Thyroid gland (tissue), 4 donors: ENCODE measurements at regions not wholly inside any gene's neighbourhood (a gene's known extent, or its start where the extent isn't known, plus 50 kb on each side); places are given as distances from the start of the nearest gene placed in this dataset.
"Not testable (repeated sequence)": the region's sequence is repeated elsewhere in the genome, so short reads cannot be mapped to it uniquely, and the experiment has no call there.

ENCODE experiments used
- DNase-seq, 2 donors: peaks; one replicate each; pipeline ENCODE4 v3.0.0-alpha.2; 2019
- H3K27ac ChIP-seq, 3 donors: fragments of 200-600 bp; sonication (generic); 1 replicate in 2 of 3; 2 replicates in 1 of 3; pipeline ENCODE4 v1.5.1; 2016 to 2019; ENCODE audit warnings: mild to moderate bottlenecking in 1 of 3, moderate library complexity in 1 of 3
- H3K27me3 ChIP-seq: fragments of 200-600 bp; sonication (generic); one replicate; pipeline ENCODE4 v1.5.1; 2019
- H3K36me3 ChIP-seq, 2 donors: fragments of 200-600 bp; sonication (generic); one replicate each; pipeline ENCODE4 v1.5.1; 2016 to 2019
- H3K4me1 ChIP-seq, 2 donors: fragments of 200-600 bp; sonication (generic); one replicate each; pipeline ENCODE4 v1.5.1; 2017 to 2019
- H3K4me3 ChIP-seq, 3 donors: fragments of 200-600 bp; sonication (generic); replicated peaks in 1 of 3; 1 replicate in 2 of 3; 2 replicates in 1 of 3; pipeline ENCODE4 v1.5.1; 2016; ENCODE audit warnings: mild to moderate bottlenecking in 1 of 3
- H3K9me3 ChIP-seq: fragments of 200-600 bp; sonication (generic); one replicate; pipeline ENCODE4 v1.5.1; 2017
- CTCF ChIP-seq, 6 experiments: fragments of 200-600 bp in 3 of 6; fragments of 450-650 bp in 3 of 6; sonication (generic) in 3 of 6; IDR thresholded peaks; one replicate each; pipeline ENCODE4 v1.5.1; 2016 to 2019; ENCODE audit warnings: antibody characterized with exemption in 6 of 6, mild to moderate bottlenecking in 2 of 6, inconsistent platforms in 1 of 6, moderate library complexity in 1 of 6
- POLR2A ChIP-seq, 2 donors: fragments of 450-650 bp; IDR thresholded peaks; one replicate each; pipeline ENCODE4 v1.6.1; 2017; ENCODE audit warnings: antibody characterized with exemption in 2 of 2, mild to moderate bottlenecking in 2 of 2, moderate library complexity in 1 of 2
- WGBS, 2 donors: methylation state at CpG; one replicate each; pipeline ENCODE4 v1.1.5; 2017; 5-methylcytosine and 5-hydroxymethylcytosine counted together
- intact Hi-C: fragments of 100-400 bp; cut with DNase I; formaldehyde crosslinking; loops from one replicate; pipeline ENCODE4 v1.15.1; 2023

- Histone ChIP-seq H3K4me3 (no peak overlapping the region), H3K36me3 (no peaks in the 10 kb centered on the region), H3K27ac (no peak overlapping the region), H3K4me1 (no peaks in the 10 kb centered on the region), H3K27me3 (no peaks in the 10 kb centered on the region), H3K9me3 (no peaks in the 10 kb centered on the region)
- intact Hi-C loops = no loop called here
- 77 to 91% methylated on average over 4 of the region's 4 CpGs for WGBS, 2 donors
- no peak for DNase-seq
- TF ChIP-seq CTCF (IDR thresholded peaks at IDR 0.05) (no peak), POLR2A (IDR thresholded peaks at IDR 0.05) (no peak)
Observed at GRCh38 chr5:43840424-43841125, 237.6 kb downstream of the NNT start.

GRCh38 chr5:43839218-43839617 is 236.2 kb downstream of the NNT start:
- no peak for TF ChIP-seq CTCF (IDR thresholded peaks at IDR 0.05)
- no peak for TF ChIP-seq POLR2A (IDR thresholded peaks at IDR 0.05)
- Histone ChIP-seq H3K4me3 (no peak overlapping the region), H3K27ac (no peak overlapping the region), H3K27me3 (no peaks in the 10 kb centered on the region), H3K36me3 (no peaks in the 10 kb centered on the region), H3K4me1 (no peaks in the 10 kb centered on the region), H3K9me3 (no peaks in the 10 kb centered on the region)
- DNase-seq = no peak
- intact Hi-C loops = no loop called here

GRCh38 chr5:43837996-43838395 is 235.0 kb downstream of the NNT start:
- H3K27me3 ChIP-seq = no peaks in the 10 kb centered on the region
- no peak for TF ChIP-seq POLR2A (IDR thresholded peaks at IDR 0.05)
- DNase-seq = no peak
- H3K27ac ChIP-seq = no peak overlapping the region
- no peaks in the 10 kb centered on the region for H3K4me1 ChIP-seq
- 89 to 92% methylated on average over 1 of the region's 1 CpG for WGBS, 2 donors
- H3K9me3 ChIP-seq = no peaks in the 10 kb centered on the region
- intact Hi-C loops = no loop called here
- no peak overlapping the region for H3K4me3 ChIP-seq
- H3K36me3 ChIP-seq = no peaks in the 10 kb centered on the region

GRCh38 chr5:43837091-43837490 is 234.1 kb downstream of the NNT start:
- Histone ChIP-seq H3K36me3 (no peaks in the 10 kb centered on the region), H3K9me3 (no peaks in the 10 kb centered on the region), H3K4me1 (no peaks in the 10 kb centered on the region), H3K4me3 (no peak overlapping the region), H3K27me3 (no peaks in the 10 kb centered on the region), H3K27ac (no peak overlapping the region)
- TF ChIP-seq POLR2A (IDR thresholded peaks at IDR 0.05) (no peak), CTCF (IDR thresholded peaks at IDR 0.05) (no peak)
- WGBS, 2 donors = 63 to 80% methylated on average over 2 of the region's 2 CpGs
- no peak for DNase-seq
- intact Hi-C loops = no loop called here

GRCh38 chr5:43833961-43834360 is 231.0 kb downstream of the NNT start:
- no peaks in the 10 kb centered on the region for H3K36me3 ChIP-seq
- H3K4me3 ChIP-seq = no peak overlapping the region
- H3K27ac ChIP-seq = no peak overlapping the region
- no peaks in the 10 kb centered on the region for H3K9me3 ChIP-seq
- H3K27me3 ChIP-seq = no peaks in the 10 kb centered on the region
- no peak for TF ChIP-seq POLR2A (IDR thresholded peaks at IDR 0.05)
- no peak for TF ChIP-seq CTCF (IDR thresholded peaks at IDR 0.05)
- DNase-seq = no peak
- intact Hi-C loops = no loop called here
- WGBS, 2 donors = 78 to 79% methylated on average over 1 of the region's 1 CpG
- H3K4me1 ChIP-seq = no peaks in the 10 kb centered on the region

GRCh38 chr5:43824325-43824964 is 221.5 kb downstream of the NNT start:
- intact Hi-C loops, H3K9me3 ChIP-seq, H3K4me3 ChIP-seq, H3K4me1 ChIP-seq, H3K27me3 ChIP-seq, DNase-seq, H3K36me3 ChIP-seq, H3K27ac ChIP-seq: not testable (repeated sequence)
- 84 to 97% methylated on average over 5 to 14 of the region's 26 CpGs for WGBS, 2 donors

- H3K27ac ChIP-seq, H3K4me3 ChIP-seq, intact Hi-C loops, H3K9me3 ChIP-seq, DNase-seq, H3K27me3 ChIP-seq, H3K4me1 ChIP-seq, H3K36me3 ChIP-seq: not testable (repeated sequence)
- WGBS, 2 donors = 65 to 84% methylated on average over 1 of the region's 1 CpG
Observed at GRCh38 chr5:43818394-43818793, 215.4 kb downstream of the NNT start.
